ENCODE measurements at regions not wholly inside any gene's neighbourhood (a gene's known extent, or its start where the extent isn't known, plus 50 kb on each side); places are given as distances from the start of the nearest gene placed in this dataset.

DNA sequence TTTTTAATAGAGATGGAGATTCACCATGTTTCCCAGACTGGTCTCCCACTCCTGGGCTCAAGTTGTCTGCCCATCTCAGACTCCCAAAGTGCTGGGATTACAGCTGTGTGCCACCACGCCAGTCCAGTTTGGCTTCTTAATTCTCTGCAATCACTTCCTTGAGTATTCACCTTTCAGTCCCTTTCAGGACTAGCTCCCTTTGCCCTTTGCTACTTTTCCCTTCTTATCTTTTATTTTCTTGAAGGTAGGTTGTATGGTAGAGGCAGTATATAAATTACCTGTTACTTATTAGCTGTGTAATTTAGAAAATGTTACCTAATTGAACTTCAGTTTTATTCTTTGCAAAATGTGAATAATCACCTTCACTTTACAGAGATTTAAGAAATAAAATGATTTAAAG is 285.8 kb downstream of the FGF9 start:
- no peak overlapping the region for H3K4me3 Mint-ChIP-seq

DNA sequence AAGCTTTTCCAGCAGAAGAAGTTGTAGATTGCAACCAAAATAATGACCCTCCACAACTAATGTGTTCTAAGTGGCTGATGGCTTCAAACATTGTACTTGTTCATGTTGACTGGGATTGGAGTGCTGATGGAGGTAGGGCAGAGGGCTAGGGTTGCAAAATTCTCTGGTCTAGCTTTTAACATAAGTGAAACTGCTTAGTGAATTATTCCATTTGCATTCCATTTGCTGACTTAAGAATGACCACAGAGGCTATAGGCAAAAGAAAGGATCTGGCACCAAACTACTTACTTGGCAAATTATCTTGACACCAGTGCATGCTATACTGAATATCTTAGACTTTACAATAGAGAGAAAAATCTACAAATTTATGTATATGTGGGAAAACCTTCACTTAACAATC is 287.0 kb downstream of the FGF9 start:
- H3K27ac Mint-ChIP-seq = no peak overlapping the region
- H3K27me3 Mint-ChIP-seq = peaks cover 0 to 12% of the 10 kb centered on the region in 2 donors
- no peaks in the 10 kb centered on the region for H3K4me1 Mint-ChIP-seq
- ATAC-seq (replicated peaks) (no peak), DNase-seq (no peak)
- H3K36me3 Mint-ChIP-seq = peaks cover 0 to 3% of the 10 kb centered on the region in 2 donors
- H3K4me3 Mint-ChIP-seq = no peak overlapping the region
- H3K9me3 Mint-ChIP-seq = peaks cover 9 to 14% of the 10 kb centered on the region in 2 donors

More for the DNA sequence above, 285.8 kb downstream of the FGF9 start:
- DNase-seq = no peak
- Mint-ChIP-seq H3K4me1 (no peaks in the 10 kb centered on the region), H3K27me3 (peaks cover 0 to 12% of the 10 kb centered on the region in 2 donors), H3K36me3 (no peaks in the 10 kb centered on the region), H3K27ac (no peak overlapping the region), H3K9me3 (peaks cover 9 to 11% of the 10 kb centered on the region in 2 donors)
- ATAC-seq (replicated peaks) = no peak

DNA sequence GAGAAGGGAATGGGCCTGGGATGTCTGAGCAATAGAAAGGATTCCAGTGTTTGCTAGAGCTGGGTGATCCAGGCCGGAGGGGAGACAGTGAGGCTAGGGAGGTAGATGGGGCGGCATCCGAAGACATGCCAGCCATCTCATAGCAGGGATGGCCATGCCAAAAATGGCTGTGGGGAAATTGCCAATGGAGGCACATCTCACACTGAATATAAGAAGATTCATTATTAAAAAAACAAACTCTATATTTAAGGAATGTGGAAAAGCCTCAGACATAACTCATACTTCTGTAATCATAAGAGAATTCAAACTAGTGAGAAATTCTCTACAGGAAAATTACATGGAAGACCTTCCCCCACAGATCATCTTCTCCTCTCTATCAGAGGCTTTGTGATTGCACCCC is 289.2 kb downstream of the FGF9 start:
- no peak for DNase-seq
- no peak overlapping the region for H3K27ac Mint-ChIP-seq
- no peaks in the 10 kb centered on the region for H3K4me1 Mint-ChIP-seq

DNA sequence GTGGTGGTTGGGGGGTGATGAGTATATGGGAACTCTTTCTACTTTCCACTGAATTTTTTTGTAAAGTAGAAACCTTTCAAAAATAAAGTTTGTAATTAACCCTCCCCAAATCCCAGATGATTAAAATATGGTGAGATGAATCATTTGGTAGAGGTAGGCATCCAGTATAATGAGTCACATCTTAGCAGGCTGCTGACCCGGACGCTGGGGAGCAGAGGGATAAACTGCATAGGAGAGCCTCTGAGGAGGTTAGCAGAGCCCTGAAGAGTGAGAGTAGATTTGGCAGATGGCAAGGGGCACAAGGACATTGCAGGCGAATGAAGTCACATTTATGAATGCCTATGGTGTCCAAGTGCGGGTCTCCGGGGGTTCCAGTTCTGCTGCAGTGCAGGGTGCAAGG is 293.8 kb downstream of the FGF9 start:
- DNase-seq (no peak), ATAC-seq (replicated peaks) (no peak)
- H3K27ac Mint-ChIP-seq = no peak overlapping the region
- H3K4me1 Mint-ChIP-seq = no peaks in the 10 kb centered on the region
- H3K36me3 Mint-ChIP-seq = peaks cover 0 to 3% of the 10 kb centered on the region in 2 donors
- peaks cover 0 to 4% of the 10 kb centered on the region in 2 donors for H3K27me3 Mint-ChIP-seq
- peaks cover 4 to 9% of the 10 kb centered on the region in 2 donors for H3K9me3 Mint-ChIP-seq
- no peak overlapping the region for H3K4me3 Mint-ChIP-seq

More for the DNA sequence above, 289.2 kb downstream of the FGF9 start:
- ATAC-seq (replicated peaks) = no peak
- no peak overlapping the region for H3K4me3 Mint-ChIP-seq
- peaks cover 9 to 14% of the 10 kb centered on the region in 2 donors for H3K9me3 Mint-ChIP-seq
- peaks cover 0 to 3% of the 10 kb centered on the region in 2 donors for H3K36me3 Mint-ChIP-seq
- H3K27me3 Mint-ChIP-seq = peaks cover 0 to 12% of the 10 kb centered on the region in 2 donors

DNA sequence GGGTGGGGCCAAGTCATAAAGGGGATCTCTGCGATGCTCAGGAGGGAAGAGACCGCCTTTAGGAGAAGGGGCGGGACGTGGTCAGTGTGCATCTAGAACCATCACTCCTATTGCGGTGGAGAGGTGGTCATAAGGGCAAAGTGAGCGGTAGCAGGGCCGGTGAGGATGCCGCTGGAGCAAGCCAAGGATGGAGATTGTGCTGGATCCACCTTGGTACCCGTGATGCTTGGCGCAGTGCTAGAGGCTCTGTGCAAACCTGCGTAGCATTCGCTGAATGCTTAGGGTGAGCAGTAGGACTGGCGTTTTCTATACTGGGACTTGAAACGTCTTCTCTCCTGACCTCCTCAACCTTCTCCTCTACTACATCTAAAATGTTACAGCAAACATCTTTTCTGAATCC is 294.2 kb downstream of the FGF9 start:
- ATAC-seq (replicated peaks) = no peak
- Mint-ChIP-seq H3K27ac (no peak overlapping the region), H3K27me3 (no peaks in the 10 kb centered on the region), H3K4me1 (no peaks in the 10 kb centered on the region), H3K36me3 (peaks cover 0 to 3% of the 10 kb centered on the region in 2 donors), H3K4me3 (no peak overlapping the region), H3K9me3 (peaks cover 4 to 9% of the 10 kb centered on the region in 2 donors)
- DNase-seq = no peak

DNA sequence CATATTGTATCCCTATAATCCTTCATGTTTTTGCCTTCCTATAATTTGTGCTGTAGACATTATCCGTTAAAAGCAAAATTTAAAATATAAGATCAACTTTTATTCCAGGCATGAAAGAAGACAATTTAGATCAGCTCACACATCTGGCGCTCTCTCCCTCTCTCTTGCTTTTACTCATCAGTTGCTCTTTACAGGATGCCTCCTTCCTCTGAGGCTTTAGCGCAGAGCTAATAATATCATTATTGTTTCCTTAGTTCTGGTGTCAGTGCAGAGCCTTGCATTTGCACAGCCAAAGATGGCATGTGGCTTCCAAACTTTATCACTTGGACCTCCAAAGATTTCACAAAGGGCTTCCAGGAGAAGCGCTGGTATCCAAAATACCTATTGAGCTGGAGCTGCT is 295.1 kb downstream of the FGF9 start:
- H3K27me3 Mint-ChIP-seq = no peaks in the 10 kb centered on the region
- H3K9me3 Mint-ChIP-seq = peaks cover 4 to 9% of the 10 kb centered on the region in 2 donors
- DNase-seq (no peak), ATAC-seq (replicated peaks) (no peak)
- H3K27ac Mint-ChIP-seq = no peak overlapping the region
- no peak overlapping the region for H3K4me3 Mint-ChIP-seq
- peaks cover 0 to 3% of the 10 kb centered on the region in 2 donors for H3K36me3 Mint-ChIP-seq
- no peaks in the 10 kb centered on the region for H3K4me1 Mint-ChIP-seq

DNA sequence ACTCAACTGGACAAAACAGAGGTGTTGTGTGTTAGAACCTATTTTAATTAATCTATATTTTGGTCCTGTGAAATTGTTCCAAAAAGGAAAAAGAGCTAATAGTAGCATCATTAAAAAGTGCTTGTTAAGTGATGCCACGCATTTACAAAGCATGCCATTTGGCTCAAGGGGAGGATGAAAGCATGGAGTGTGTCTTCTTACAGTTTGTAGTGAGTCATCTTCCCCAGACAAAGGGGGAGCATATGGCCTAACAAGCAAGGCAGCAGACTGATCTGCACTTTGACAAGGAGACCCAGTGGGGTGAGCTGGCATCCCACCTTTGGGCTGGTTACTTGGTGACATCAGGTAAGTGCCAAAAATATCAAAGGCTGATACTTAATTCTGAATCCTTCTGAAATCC is 297.0 kb downstream of the FGF9 start:
- H3K9me3 Mint-ChIP-seq = peaks cover 0 to 3% of the 10 kb centered on the region in 2 donors
- no peaks in the 10 kb centered on the region for H3K4me1 Mint-ChIP-seq
- no peak overlapping the region for H3K4me3 Mint-ChIP-seq
- H3K27me3 Mint-ChIP-seq = no peaks in the 10 kb centered on the region
- H3K27ac Mint-ChIP-seq = no peak overlapping the region
- DNase-seq (no peak), ATAC-seq (replicated peaks) (no peak)
- H3K36me3 Mint-ChIP-seq = no peaks in the 10 kb centered on the region

DNA sequence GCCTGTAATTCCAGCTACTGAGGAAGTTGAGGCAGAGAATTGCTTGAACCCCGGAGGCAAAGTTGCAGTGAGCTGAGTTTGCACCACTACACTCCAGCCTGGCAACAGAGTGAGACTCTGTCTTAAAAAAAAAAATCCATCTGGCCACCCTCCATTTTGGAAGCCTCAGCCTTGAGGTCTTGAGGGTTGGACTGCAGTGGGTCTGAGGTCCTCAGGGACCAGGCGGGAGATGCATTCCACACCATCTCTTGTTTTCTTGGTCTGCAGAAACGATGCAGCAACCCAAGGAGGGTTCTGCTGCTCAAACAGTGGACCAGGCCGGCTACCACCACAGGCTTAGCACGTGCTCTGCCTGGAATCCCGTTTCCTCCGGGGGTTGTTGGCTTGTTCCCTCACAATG is 299.3 kb downstream of the FGF9 start:
- DNase-seq = no peak

DNA sequence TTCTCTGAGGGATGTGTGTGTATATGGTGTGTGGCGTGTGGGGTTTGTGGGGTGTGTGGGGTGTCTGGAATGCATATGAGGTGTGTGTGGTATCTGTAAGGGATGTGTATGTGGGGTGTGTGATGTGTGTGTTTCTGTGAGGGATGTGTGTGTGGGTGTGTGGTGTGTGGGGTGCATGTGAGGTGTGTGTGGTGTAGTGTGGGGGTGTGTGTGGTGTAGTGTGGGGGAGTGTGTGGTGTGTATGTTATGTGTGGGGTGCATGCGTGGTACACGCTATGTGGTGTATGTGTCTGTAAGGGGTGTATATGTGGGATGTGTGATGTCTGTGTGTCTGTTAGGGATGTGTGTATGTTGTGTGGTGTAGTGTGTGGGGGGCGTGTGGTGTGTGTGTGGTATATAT is 300.0 kb downstream of the FGF9 start:
- no peak for ATAC-seq (replicated peaks)
- Mint-ChIP-seq H3K36me3 (no peaks in the 10 kb centered on the region), H3K9me3 (no peaks in the 10 kb centered on the region), H3K4me3 (no peak overlapping the region), H3K27me3 (no peaks in the 10 kb centered on the region), H3K27ac (no peak overlapping the region), H3K4me1 (no peaks in the 10 kb centered on the region)
- no peak for DNase-seq

More for the DNA sequence above, 299.3 kb downstream of the FGF9 start:
- Mint-ChIP-seq H3K4me3 (no peak overlapping the region), H3K4me1 (no peaks in the 10 kb centered on the region), H3K9me3 (no peaks in the 10 kb centered on the region), H3K27ac (no peak overlapping the region), H3K27me3 (no peaks in the 10 kb centered on the region), H3K36me3 (no peaks in the 10 kb centered on the region)
- ATAC-seq (replicated peaks) = no peak

DNA sequence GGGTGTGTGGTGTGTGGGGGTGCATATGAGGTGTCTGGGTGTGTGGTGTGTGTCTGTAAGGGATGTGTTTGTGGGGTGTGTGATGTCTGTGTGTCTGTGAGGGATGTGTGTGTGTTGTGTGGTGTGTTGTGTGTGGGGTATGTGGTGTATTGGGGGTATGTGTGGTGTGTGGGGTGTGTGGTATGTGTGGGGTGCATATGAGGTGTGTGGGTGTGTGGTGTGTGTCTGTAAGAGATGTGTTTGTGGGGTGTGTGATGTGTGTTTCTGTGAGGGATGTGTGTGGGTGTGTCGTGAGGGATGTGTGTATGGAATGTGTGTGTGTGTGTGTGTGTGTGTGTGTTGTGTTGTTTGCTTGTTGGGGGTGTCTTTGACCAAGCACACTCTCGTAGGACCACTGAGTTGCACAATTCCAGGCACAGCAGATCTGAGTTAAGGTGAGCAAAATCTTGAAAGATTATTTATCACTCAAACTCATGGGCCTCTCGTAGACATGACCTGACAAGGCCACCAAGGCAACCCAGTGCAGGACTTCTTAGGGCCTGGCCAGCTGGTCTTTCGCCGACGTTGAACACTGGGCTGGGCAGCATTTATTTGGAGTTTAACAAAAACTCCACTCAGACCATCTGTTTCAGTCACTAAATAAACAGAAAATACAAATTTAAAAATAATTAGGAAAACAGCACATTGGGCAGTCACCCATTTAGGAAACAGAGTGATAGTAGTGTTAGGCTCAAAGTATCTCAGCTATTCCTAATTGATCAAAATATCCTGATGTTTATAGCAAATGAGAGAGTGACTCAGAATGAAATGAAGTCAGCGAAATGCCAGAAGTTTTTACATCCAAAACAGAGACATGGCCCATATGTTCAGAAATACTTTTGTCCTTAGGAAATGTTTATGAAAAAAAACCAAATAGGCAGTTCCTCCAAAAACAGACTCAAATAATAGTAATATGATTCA is 301.1 kb downstream of the FGF9 start:
- H3K27me3 Mint-ChIP-seq = no peaks in the 10 kb centered on the region
- H3K4me3 Mint-ChIP-seq = no peak overlapping the region
- no peak for ATAC-seq (replicated peaks)
- DNase-seq = no peak
- no peaks in the 10 kb centered on the region for H3K4me1 Mint-ChIP-seq
- H3K9me3 Mint-ChIP-seq = no peaks in the 10 kb centered on the region
- no peaks in the 10 kb centered on the region for H3K36me3 Mint-ChIP-seq
- no peak overlapping the region for H3K27ac Mint-ChIP-seq

DNA sequence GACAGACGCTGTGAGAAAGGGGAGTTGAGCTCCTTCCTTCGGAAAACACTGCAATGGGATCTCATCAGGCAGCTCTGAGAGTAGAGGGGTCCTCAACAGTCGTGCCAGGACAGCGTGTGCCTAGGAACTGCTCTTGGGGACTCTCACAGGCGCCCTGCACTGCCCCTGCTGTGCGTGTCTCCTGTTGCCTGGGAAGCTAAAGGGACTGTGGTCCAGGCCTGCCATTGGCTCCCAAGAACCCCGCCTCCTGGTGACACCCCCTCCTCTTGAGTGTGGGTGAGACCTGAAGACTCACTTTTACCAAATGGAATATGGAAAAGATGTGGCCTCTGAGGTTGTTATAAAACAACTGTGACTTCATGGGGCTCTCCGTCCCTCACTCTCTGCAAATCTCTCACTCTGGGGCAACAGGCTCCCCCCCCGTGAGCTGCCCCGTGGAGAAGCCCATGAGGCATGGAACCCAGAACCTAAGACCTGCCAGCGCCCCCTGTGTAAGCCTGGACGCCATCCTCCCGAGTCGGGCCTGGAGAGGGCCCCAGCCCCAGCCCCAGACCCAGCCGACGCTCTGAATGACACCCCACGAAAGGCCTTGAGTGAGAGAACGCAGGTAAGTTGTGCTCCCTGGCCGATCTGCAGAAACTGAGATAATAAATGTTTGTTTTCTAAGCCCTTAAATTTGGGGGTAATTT is 302.7 kb downstream of the FGF9 start:
- no peak for DNase-seq
- Mint-ChIP-seq H3K27me3 (no peaks in the 10 kb centered on the region), H3K27ac (no peak overlapping the region), H3K4me1 (no peaks in the 10 kb centered on the region), H3K36me3 (no peaks in the 10 kb centered on the region), H3K9me3 (no peaks in the 10 kb centered on the region), H3K4me3 (no peak overlapping the region)
- no peak for ATAC-seq (replicated peaks)

DNA sequence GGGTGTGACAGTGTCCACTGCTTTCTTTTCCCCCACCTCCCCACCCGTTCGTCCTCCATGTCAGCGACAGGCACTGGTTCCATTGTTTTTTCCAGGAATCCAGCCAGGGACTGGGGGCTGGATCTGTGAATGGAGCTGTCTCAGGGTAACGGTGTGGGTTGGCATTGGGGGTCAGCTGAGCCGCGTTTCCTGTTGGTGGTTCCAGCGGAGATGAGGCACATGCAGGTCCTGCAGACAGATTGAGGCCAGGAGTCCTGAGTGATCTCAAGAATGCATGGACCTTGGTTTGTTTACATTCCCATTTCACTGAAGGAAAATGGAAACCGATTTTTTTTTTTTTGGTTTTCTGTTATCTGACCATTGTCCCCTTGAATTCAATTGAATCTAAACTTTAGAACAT is 303.9 kb downstream of the FGF9 start:
- H3K36me3 Mint-ChIP-seq = no peaks in the 10 kb centered on the region
- DNase-seq (no peak), ATAC-seq (replicated peaks) (no peak)
- H3K4me3 Mint-ChIP-seq = no peak overlapping the region
- H3K27ac Mint-ChIP-seq = no peak overlapping the region
- H3K4me1 Mint-ChIP-seq = no peaks in the 10 kb centered on the region
- no peaks in the 10 kb centered on the region for H3K27me3 Mint-ChIP-seq
- H3K9me3 Mint-ChIP-seq = no peaks in the 10 kb centered on the region

DNA sequence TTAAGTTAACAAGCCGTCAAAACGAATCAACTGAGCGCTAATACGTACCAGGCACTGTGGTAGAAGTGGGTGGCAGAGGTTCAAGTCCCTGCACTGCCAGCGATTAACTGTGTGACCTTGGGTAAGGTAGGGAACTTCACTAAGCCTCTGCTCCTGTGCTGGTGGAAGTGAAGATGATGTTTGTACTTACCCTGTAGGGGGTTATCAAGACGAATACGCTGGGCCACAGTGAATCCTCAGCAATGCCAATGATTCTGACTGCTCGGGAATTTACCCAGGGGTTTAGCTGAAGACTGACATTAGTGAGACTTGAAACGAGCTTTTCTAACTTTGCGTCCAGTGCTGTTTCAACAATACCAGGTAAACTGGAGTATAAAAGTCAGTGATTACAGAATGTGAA is 305.3 kb downstream of the FGF9 start:
- no peak for ATAC-seq (replicated peaks)
- H3K36me3 Mint-ChIP-seq = no peaks in the 10 kb centered on the region
- H3K4me1 Mint-ChIP-seq = no peaks in the 10 kb centered on the region
- no peaks in the 10 kb centered on the region for H3K9me3 Mint-ChIP-seq
- no peak for DNase-seq
- H3K27me3 Mint-ChIP-seq = no peaks in the 10 kb centered on the region
- no peak overlapping the region for H3K4me3 Mint-ChIP-seq
- no peak overlapping the region for H3K27ac Mint-ChIP-seq

DNA sequence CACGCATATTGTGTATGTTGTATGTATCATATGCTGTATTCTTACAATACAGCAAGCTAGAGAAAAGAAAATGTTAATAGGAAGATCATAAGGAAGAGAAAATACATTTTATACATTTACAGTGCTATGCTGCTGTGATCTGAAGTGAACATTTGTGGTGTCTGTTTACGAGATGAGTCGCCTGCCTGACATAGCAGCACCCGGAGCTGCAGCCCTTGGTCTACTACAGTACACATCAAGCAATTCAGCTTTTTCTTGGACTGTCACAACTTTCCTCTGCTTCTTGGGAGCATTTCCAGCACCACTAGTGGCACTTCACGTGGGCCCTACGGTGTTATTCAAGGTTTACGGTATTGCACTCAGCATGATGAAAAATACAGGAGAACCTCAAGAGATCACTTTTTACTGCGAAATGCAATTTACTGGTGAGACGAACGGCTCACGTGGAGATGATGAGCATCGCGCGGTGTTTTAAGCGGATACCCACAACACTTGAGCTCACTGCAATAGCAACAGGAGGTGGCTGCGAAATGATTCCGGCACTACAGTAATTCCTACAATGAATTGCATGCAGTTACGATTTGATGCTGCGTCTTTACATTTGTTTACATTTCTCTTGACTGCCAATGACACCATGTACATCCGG is 308.4 kb downstream of the FGF9 start:
- Mint-ChIP-seq H3K4me3 (no peak overlapping the region), H3K27ac (no peak overlapping the region), H3K4me1 (no peaks in the 10 kb centered on the region), H3K9me3 (no peaks in the 10 kb centered on the region), H3K36me3 (no peaks in the 10 kb centered on the region), H3K27me3 (no peaks in the 10 kb centered on the region)
- ATAC-seq (replicated peaks) (no peak), DNase-seq (no peak)

All from stimulated activated naive B cell treated with anti-CD40 and anti-IgM and Interleukin-4, amounts not matched to agents 10 μg/mL and 1 μg/mL and 100 μg/mL, for 72 hours (primary cell).